ENCODE measurements at regions not wholly inside any gene's neighbourhood (a gene's known extent, or its start where the extent isn't known, plus 50 kb on each side); places are given as distances from the start of the nearest gene placed in this dataset.

DNA sequence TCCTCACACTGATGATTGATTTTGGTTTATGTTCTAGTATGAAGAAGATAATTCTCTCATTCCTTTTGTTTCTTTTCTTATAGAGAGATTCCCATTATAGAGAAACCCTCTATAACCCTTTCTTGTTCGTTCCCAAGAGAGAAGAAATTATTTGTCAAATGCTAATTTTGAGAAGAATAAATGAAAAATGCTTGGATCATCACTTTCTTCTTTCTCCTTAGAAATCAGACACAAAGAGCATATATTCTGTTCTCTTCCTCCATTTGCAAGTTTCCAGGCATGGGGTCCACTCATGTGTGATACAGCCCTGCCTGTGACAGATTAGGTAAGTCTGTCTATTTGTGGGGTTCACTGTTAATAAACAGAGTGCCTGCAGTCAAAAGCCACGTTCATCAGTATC, 222.6 kb upstream of the NECTIN3 start:
- Histone ChIP-seq H3K18ac (ENCODE audit: low read depth in 1 of 2, low read length in 2 of 2) (no peak overlapping the region), H3K9me3 (ENCODE audit: control insufficient read depth, low read length) (peaks cover 3% of the 10 kb centered on the region), H3K27me3 (ENCODE audit: control insufficient read depth in 1 of 2, insufficient read depth in 1 of 2, low read length in 2 of 2) (no peaks in the 10 kb centered on the region), H3K79me1 (replicated peaks; ENCODE audit: low read length, poor library complexity, severe bottlenecking) (no peaks in the 10 kb centered on the region), H3K4me3 (ENCODE audit: insufficient read depth in 1 of 2, low read depth in 1 of 2, low read length in 2 of 2) (no peak overlapping the region), H3K4ac (ENCODE audit: low read depth in 1 of 2, low read length in 2 of 2) (no peak overlapping the region), H2BK12ac (ENCODE audit: low read length in 2 of 2) (no peak overlapping the region), H3K4me2 (ENCODE audit: low read length, poor library complexity, severe bottlenecking) (no peak overlapping the region), H4K91ac (ENCODE audit: low read length) (no peak overlapping the region), H3K14ac (ENCODE audit: low read length in 2 of 2) (no peak overlapping the region), H3K4me1 (ENCODE audit: control insufficient read depth, insufficient read depth, low read depth, low read length) (no peaks in the 10 kb centered on the region), H2BK15ac (ENCODE audit: low read depth, poor library complexity, severe bottlenecking) (no peak overlapping the region), H4K8ac (ENCODE audit: low read length) (no peak overlapping the region), H3K9ac (ENCODE audit: low read length) (no peak overlapping the region), H3K27ac (ENCODE audit: low read length, poor library complexity, severe bottlenecking) (no peak overlapping the region), H2BK120ac (ENCODE audit: low read depth, low read length) (no peak overlapping the region), H3K23ac (ENCODE audit: low read length in 2 of 2) (no peak overlapping the region), H2AFZ (ENCODE audit: low read depth, low read length) (no peak overlapping the region), H2AK5ac (ENCODE audit: low read length, severe bottlenecking) (no peak overlapping the region), H3K36me3 (ENCODE audit: control insufficient read depth in 1 of 2, insufficient read depth in 2 of 2, low read depth in 1 of 2, low read length in 2 of 2) (no peaks in the 10 kb centered on the region), H2BK5ac (ENCODE audit: low read depth, low read length, poor library complexity, severe bottlenecking) (no peak overlapping the region)
- no CpG with 5 or more reads among the region's 2 CpGs for WGBS
- DNase-seq: no peak

DNA sequence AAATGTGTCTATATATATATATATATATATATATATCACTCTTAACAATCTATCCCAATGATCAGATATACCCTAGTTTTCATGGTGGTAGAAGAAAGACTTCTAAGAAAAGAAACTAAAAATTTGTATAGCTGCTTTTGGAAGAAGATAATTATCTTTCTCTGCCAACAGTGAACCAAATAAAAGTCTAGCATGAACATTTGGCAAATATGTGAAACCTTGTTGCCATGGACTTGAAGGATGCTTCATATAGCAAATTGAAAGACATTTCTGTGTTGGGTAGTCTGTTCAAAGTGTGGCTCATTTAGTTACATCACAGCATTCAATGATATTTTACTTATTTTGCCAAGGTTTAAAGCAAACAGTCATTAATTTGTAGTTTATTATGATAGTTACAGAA, 219.9 kb upstream of the NECTIN3 start:
- H2AFZ ChIP-seq (ENCODE audit: low read depth, low read length): no peak overlapping the region
- no peak overlapping the region for H3K4ac ChIP-seq (ENCODE audit: low read depth in 1 of 2, low read length in 2 of 2)
- no peak for DNase-seq
- H2BK12ac ChIP-seq (ENCODE audit: low read length in 2 of 2): no peak overlapping the region
- no peaks in the 10 kb centered on the region for H3K27me3 ChIP-seq (ENCODE audit: control insufficient read depth in 1 of 2, insufficient read depth in 1 of 2, low read length in 2 of 2)
- no peaks in the 10 kb centered on the region for H3K79me1 ChIP-seq (replicated peaks; ENCODE audit: low read length, poor library complexity, severe bottlenecking)
- no peak overlapping the region for H3K14ac ChIP-seq (ENCODE audit: low read length in 2 of 2)
- no peaks in the 10 kb centered on the region for H3K4me1 ChIP-seq (ENCODE audit: control insufficient read depth, insufficient read depth, low read depth, low read length)
- no peak overlapping the region for H2BK5ac ChIP-seq (ENCODE audit: low read depth, low read length, poor library complexity, severe bottlenecking)
- no peak overlapping the region for H3K23ac ChIP-seq (ENCODE audit: low read length in 2 of 2)
- H4K8ac ChIP-seq (ENCODE audit: low read length): no peak overlapping the region
- H3K27ac ChIP-seq (ENCODE audit: low read length, poor library complexity, severe bottlenecking): no peak overlapping the region
- H2BK120ac ChIP-seq (ENCODE audit: low read depth, low read length): no peak overlapping the region
- no peak overlapping the region for H2AK5ac ChIP-seq (ENCODE audit: low read length, severe bottlenecking)
- H3K4me3 ChIP-seq (ENCODE audit: insufficient read depth in 1 of 2, low read depth in 1 of 2, low read length in 2 of 2): no peak overlapping the region
- H2BK15ac ChIP-seq (ENCODE audit: low read depth, poor library complexity, severe bottlenecking): no peak overlapping the region
- no peak overlapping the region for H3K9ac ChIP-seq (ENCODE audit: low read length)
- no peaks in the 10 kb centered on the region for H3K36me3 ChIP-seq (ENCODE audit: control insufficient read depth in 1 of 2, insufficient read depth in 2 of 2, low read depth in 1 of 2, low read length in 2 of 2)
- H3K9me3 ChIP-seq (ENCODE audit: control insufficient read depth, low read length): peaks cover 3% of the 10 kb centered on the region
- no peak overlapping the region for H3K4me2 ChIP-seq (ENCODE audit: low read length, poor library complexity, severe bottlenecking)
- no peak overlapping the region for H3K18ac ChIP-seq (ENCODE audit: low read depth in 1 of 2, low read length in 2 of 2)
- H4K91ac ChIP-seq (ENCODE audit: low read length): no peak overlapping the region

DNA sequence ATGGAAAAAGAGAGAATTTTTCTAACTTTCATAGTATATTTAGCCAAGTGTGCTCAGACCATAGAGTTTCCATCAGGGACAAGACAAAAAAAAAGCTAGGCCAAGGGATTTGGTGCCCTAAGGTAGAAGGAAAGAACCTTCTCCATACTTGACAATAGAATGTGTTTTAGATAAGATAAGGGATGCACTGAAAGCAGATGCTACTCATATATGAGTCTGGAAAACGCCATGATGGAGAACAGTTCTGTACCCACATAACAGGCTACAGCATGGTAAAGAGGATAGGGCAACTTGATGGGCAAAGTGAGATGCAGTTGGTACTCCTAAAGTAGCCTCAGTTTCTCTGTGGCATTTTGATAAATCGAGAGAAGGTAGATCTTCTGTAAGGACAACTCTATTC, 216.4 kb upstream of the NECTIN3 start:
- Histone ChIP-seq H4K8ac (ENCODE audit: low read length) (no peak overlapping the region), H2BK120ac (ENCODE audit: low read depth, low read length) (no peak overlapping the region), H3K4me1 (ENCODE audit: control insufficient read depth, insufficient read depth, low read depth, low read length) (no peaks in the 10 kb centered on the region), H3K9me3 (ENCODE audit: control insufficient read depth, low read length) (peaks cover 3% of the 10 kb centered on the region), H2BK12ac (ENCODE audit: low read length in 2 of 2) (no peak overlapping the region), H2BK15ac (ENCODE audit: low read depth, poor library complexity, severe bottlenecking) (no peak overlapping the region), H3K23ac (ENCODE audit: low read length in 2 of 2) (no peak overlapping the region), H2AFZ (ENCODE audit: low read depth, low read length) (no peak overlapping the region), H3K4me3 (ENCODE audit: insufficient read depth in 1 of 2, low read depth in 1 of 2, low read length in 2 of 2) (no peak overlapping the region), H2BK5ac (ENCODE audit: low read depth, low read length, poor library complexity, severe bottlenecking) (no peak overlapping the region), H3K14ac (ENCODE audit: low read length in 2 of 2) (no peak overlapping the region), H3K9ac (ENCODE audit: low read length) (no peak overlapping the region), H3K4ac (ENCODE audit: low read depth in 1 of 2, low read length in 2 of 2) (no peak overlapping the region), H3K18ac (ENCODE audit: low read depth in 1 of 2, low read length in 2 of 2) (no peak overlapping the region), H4K91ac (ENCODE audit: low read length) (no peak overlapping the region), H3K4me2 (ENCODE audit: low read length, poor library complexity, severe bottlenecking) (no peak overlapping the region), H3K27ac (ENCODE audit: low read length, poor library complexity, severe bottlenecking) (no peak overlapping the region), H3K79me1 (replicated peaks; ENCODE audit: low read length, poor library complexity, severe bottlenecking) (no peaks in the 10 kb centered on the region), H3K36me3 (ENCODE audit: control insufficient read depth in 1 of 2, insufficient read depth in 2 of 2, low read depth in 1 of 2, low read length in 2 of 2) (no peaks in the 10 kb centered on the region), H3K27me3 (ENCODE audit: control insufficient read depth in 1 of 2, insufficient read depth in 1 of 2, low read length in 2 of 2) (no peaks in the 10 kb centered on the region), H2AK5ac (ENCODE audit: low read length, severe bottlenecking) (no peak overlapping the region)
- 94% methylated on average over 2 of the region's 2 CpGs for WGBS
- no peak for DNase-seq

DNA sequence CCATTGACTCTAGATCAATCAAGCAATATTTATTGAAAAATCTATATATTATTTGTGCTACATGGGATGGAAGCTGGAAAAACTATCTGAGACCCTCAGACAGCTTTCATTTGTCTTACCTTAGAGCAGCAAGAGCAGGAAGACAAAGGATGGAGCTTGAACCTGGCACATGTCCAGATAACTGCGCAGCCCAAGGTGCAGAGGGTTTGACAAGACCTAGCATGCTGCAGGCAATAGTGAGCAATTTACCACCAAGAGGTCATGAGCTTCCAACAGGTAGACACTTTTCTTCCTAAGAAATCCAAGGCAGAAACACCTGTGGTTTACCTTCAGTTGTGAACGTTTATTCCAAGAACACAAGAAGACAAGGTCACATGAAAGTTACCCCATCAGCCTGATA, 214.7 kb upstream of the NECTIN3 start:
- Histone ChIP-seq H3K4me1 (ENCODE audit: control insufficient read depth, insufficient read depth, low read depth, low read length) (no peaks in the 10 kb centered on the region), H4K91ac (ENCODE audit: low read length) (no peak overlapping the region), H3K18ac (ENCODE audit: low read depth in 1 of 2, low read length in 2 of 2) (no peak overlapping the region), H3K4ac (ENCODE audit: low read depth in 1 of 2, low read length in 2 of 2) (no peak overlapping the region), H3K27ac (ENCODE audit: low read length, poor library complexity, severe bottlenecking) (no peak overlapping the region), H3K4me3 (ENCODE audit: insufficient read depth in 1 of 2, low read depth in 1 of 2, low read length in 2 of 2) (no peak overlapping the region), H4K8ac (ENCODE audit: low read length) (no peak overlapping the region), H3K9me3 (ENCODE audit: control insufficient read depth, low read length) (peaks cover 3% of the 10 kb centered on the region), H3K9ac (ENCODE audit: low read length) (no peak overlapping the region), H2AK5ac (ENCODE audit: low read length, severe bottlenecking) (no peak overlapping the region), H3K14ac (ENCODE audit: low read length in 2 of 2) (no peak overlapping the region), H3K79me1 (replicated peaks; ENCODE audit: low read length, poor library complexity, severe bottlenecking) (no peaks in the 10 kb centered on the region), H3K27me3 (ENCODE audit: control insufficient read depth in 1 of 2, insufficient read depth in 1 of 2, low read length in 2 of 2) (no peaks in the 10 kb centered on the region), H2BK120ac (ENCODE audit: low read depth, low read length) (no peak overlapping the region), H2AFZ (ENCODE audit: low read depth, low read length) (no peak overlapping the region), H3K23ac (ENCODE audit: low read length in 2 of 2) (no peak overlapping the region), H2BK12ac (ENCODE audit: low read length in 2 of 2) (no peak overlapping the region), H2BK15ac (ENCODE audit: low read depth, poor library complexity, severe bottlenecking) (no peak overlapping the region), H3K4me2 (ENCODE audit: low read length, poor library complexity, severe bottlenecking) (no peak overlapping the region), H3K36me3 (ENCODE audit: control insufficient read depth in 1 of 2, insufficient read depth in 2 of 2, low read depth in 1 of 2, low read length in 2 of 2) (no peaks in the 10 kb centered on the region), H2BK5ac (ENCODE audit: low read depth, low read length, poor library complexity, severe bottlenecking) (no peak overlapping the region)
- no peak for DNase-seq
- WGBS: 92% methylated on average over 2 of the region's 2 CpGs

All from mesenchymal stem cell (in vitro differentiated cells and primary cell).